Upper lobe of left lung (tissue), 4 donors: ENCODE measurements at regions not wholly inside any gene's neighbourhood (a gene's known extent, or its start where the extent isn't known, plus 50 kb on each side); places are given as distances from the start of the nearest gene placed in this dataset.

Experiments
- EP300 ChIP-seq, 4 donors: sonication (generic); formaldehyde crosslinking; IDR thresholded peaks; one replicate each; pipeline ENCODE4 v1.5.1; 2017; ENCODE audit warnings: antibody characterized with exemption in 4 of 4, control low read depth in 2 of 4
- POLR2A ChIP-seq, 4 donors: fragments of 450-650 bp; IDR thresholded peaks; one replicate each; pipeline ENCODE4 v1.5.1; 2016 to 2017; ENCODE audit warnings: antibody characterized with exemption in 4 of 4, mild to moderate bottlenecking in 2 of 4
- POLR2AphosphoS5 ChIP-seq, 2 donors: sonication (generic); formaldehyde crosslinking; IDR thresholded peaks; one replicate each; pipeline ENCODE4 v1.5.1; 2017; ENCODE audit warnings: antibody characterized with exemption in 2 of 2
- TF ChIP-seq, protein P1 (sequence below), 6 experiments: fragments of 450-650 bp in 4 of 6; fragments of 200-600 bp in 2 of 6; sonication (generic) in 2 of 6; IDR thresholded peaks; one replicate each; pipeline ENCODE4 v1.5.1; 2016 to 2019; ENCODE audit warnings: antibody characterized with exemption in 6 of 6

DNA sequence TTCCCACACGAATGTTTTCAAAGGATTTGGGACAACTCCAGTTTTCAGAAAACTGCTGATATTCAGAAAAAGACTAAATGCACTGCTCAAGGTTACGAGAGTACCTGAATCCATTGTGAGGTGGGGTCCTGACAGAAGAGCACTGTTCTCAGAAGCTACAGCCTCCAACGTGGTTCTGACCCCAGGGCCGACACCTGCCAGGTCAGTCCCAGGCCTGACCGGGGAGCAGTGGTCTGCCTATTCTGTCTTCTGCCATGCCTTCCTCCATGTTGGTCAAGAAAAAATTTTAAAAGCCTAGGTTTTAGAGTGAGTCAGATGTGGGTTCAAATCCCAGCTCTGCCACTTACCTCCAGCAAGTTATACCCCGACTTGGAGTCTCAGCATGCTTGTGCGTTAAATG lies 212.3 kb downstream of the BCL11A start:
- TF ChIP-seq, protein P1, sequence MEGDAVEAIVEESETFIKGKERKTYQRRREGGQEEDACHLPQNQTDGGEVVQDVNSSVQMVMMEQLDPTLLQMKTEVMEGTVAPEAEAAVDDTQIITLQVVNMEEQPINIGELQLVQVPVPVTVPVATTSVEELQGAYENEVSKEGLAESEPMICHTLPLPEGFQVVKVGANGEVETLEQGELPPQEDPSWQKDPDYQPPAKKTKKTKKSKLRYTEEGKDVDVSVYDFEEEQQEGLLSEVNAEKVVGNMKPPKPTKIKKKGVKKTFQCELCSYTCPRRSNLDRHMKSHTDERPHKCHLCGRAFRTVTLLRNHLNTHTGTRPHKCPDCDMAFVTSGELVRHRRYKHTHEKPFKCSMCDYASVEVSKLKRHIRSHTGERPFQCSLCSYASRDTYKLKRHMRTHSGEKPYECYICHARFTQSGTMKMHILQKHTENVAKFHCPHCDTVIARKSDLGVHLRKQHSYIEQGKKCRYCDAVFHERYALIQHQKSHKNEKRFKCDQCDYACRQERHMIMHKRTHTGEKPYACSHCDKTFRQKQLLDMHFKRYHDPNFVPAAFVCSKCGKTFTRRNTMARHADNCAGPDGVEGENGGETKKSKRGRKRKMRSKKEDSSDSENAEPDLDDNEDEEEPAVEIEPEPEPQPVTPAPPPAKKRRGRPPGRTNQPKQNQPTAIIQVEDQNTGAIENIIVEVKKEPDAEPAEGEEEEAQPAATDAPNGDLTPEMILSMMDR (IDR thresholded peaks at IDR 0.05): no peak
- no peak for TF ChIP-seq POLR2AphosphoS5 (IDR thresholded peaks at IDR 0.05)
- TF ChIP-seq POLR2A (IDR thresholded peaks at IDR 0.05): no peak
- no peak for TF ChIP-seq EP300 (IDR thresholded peaks at IDR 0.05)
